ENCODE measurements at regions not wholly inside any gene's neighbourhood (a gene's known extent, or its start where the extent isn't known, plus 50 kb on each side); places are given as distances from the start of the nearest gene placed in this dataset.

GRCh38 chr5:124605541-124605940 lies 140.9 kb downstream of the ZNF608 start:
- TF ChIP-seq TAF1 (IDR thresholded peaks at IDR 0.05; ENCODE audit: borderline replicate concordance, low read depth, low read length) (no peak), RFX5 (IDR thresholded peaks at IDR 0.05; ENCODE audit: low read length) (no peak)

Data from SK-N-SH (cell line).